DOHH2 (cell line): ENCODE measurements at regions not wholly inside any gene's neighbourhood (a gene's known extent, or its start where the extent isn't known, plus 50 kb on each side); places are given as distances from the start of the nearest gene placed in this dataset.

Source experiments
- EZH2phosphoT487 ChIP-seq: fragments of 200-600 bp; sonication (generic); IDR thresholded peaks from 2 replicates; pipeline ENCODE4 v1.6.1; 2017; ENCODE audit warnings: borderline replicate concordance, mild to moderate bottlenecking, antibody characterized with exemption, low read length, moderate library complexity, mixed read lengths
- TF ChIP-seq, protein P1 (sequence below): fragments of 200-600 bp; sonication (generic); IDR thresholded peaks from one replicate; pipeline ENCODE4 v1.5.1; 2014; ENCODE audit warnings: antibody characterized with exemption, mild to moderate bottlenecking, low read depth, low read length; ENCODE audit not compliant: poor library complexity, severe bottlenecking

DNA sequence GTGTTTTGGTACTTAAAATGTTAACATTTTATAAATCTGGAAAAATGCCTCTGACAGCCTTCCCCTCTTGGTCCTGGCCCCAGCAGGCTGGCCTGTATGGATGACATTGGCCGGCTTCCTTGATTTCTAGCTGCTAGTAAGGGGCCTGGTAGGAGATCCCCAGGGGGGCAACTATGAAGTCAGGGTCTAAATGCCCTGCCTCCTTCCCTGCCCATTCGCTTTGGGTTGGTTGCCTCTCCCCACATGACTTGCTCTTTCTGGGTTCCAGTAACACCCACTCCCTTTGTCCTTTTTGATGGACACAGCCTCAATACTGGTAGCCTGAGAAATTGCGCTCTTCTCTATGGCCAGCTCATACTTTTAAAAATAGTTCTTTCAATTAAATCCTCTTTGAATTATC is 78.0 kb upstream of the MAD2L1 start:
- TF ChIP-seq, protein P1, sequence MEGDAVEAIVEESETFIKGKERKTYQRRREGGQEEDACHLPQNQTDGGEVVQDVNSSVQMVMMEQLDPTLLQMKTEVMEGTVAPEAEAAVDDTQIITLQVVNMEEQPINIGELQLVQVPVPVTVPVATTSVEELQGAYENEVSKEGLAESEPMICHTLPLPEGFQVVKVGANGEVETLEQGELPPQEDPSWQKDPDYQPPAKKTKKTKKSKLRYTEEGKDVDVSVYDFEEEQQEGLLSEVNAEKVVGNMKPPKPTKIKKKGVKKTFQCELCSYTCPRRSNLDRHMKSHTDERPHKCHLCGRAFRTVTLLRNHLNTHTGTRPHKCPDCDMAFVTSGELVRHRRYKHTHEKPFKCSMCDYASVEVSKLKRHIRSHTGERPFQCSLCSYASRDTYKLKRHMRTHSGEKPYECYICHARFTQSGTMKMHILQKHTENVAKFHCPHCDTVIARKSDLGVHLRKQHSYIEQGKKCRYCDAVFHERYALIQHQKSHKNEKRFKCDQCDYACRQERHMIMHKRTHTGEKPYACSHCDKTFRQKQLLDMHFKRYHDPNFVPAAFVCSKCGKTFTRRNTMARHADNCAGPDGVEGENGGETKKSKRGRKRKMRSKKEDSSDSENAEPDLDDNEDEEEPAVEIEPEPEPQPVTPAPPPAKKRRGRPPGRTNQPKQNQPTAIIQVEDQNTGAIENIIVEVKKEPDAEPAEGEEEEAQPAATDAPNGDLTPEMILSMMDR = no peak
- TF ChIP-seq EZH2phosphoT487 = no peak
